SK-N-SH treated with all-trans-retinoic acid at 6 μM for 48 hours (cell line): ENCODE measurements at regions not wholly inside any gene's neighbourhood (a gene's known extent, or its start where the extent isn't known, plus 50 kb on each side); places are given as distances from the start of the nearest gene placed in this dataset.

Experiments used
- ATAC-seq: fragments of 200-7000 bp; cut with Tn5 transposase; 3 replicates; pipeline ENCODE4 v1.9.1; 2020; ENCODE audit warnings: mild to moderate bottlenecking, moderate library complexity
- ARNTL ChIP-seq: fragments of 450-650 bp; formaldehyde crosslinking; IDR thresholded peaks from 2 replicates; pipeline ENCODE4 v1.5.0; 2020; ENCODE audit warnings: low read depth, mild to moderate bottlenecking, moderate library complexity, borderline replicate concordance
- BACH2 ChIP-seq: fragments of 250-450 bp; sonication (Bioruptor Pico); IDR thresholded peaks from 2 replicates; pipeline ENCODE4 v1.9.0; 2021; ENCODE audit warnings: mild to moderate bottlenecking, borderline replicate concordance
- CREB5 ChIP-seq: fragments of 250-450 bp; sonication (Bioruptor Pico); IDR thresholded peaks from 2 replicates; pipeline ENCODE4 v1.5.1; 2020; ENCODE audit warnings: low read depth, mild to moderate bottlenecking, moderate library complexity
- CSDC2 ChIP-seq: fragments of 250-450 bp; sonication (Bioruptor Pico); IDR thresholded peaks from 2 replicates; pipeline ENCODE4 v1.5.0; 2020; ENCODE audit warnings: mild to moderate bottlenecking, moderate library complexity
- CSRNP3 ChIP-seq: fragments of 250-450 bp; sonication (Bioruptor Pico); IDR thresholded peaks from 2 replicates; pipeline ENCODE4 v1.5.1; 2021; ENCODE audit warnings: mild to moderate bottlenecking, moderate library complexity
- GLIS3 ChIP-seq: fragments of 250-450 bp; sonication (Bioruptor Pico); IDR thresholded peaks from 2 replicates; pipeline ENCODE4 v1.5.0; 2020; ENCODE audit warnings: mild to moderate bottlenecking, moderate library complexity
- ISL1 ChIP-seq: fragments of 250-450 bp; sonication (Bioruptor Pico); IDR thresholded peaks from 2 replicates; pipeline ENCODE4 v2.1.2; 2022; ENCODE audit warnings: mild to moderate bottlenecking, moderate library complexity
- OSR1 ChIP-seq: fragments of 250-450 bp; sonication (Bioruptor Pico); IDR thresholded peaks from 2 replicates; pipeline ENCODE4 v1.8.0; 2022; ENCODE audit warnings: moderate library complexity, mild to moderate bottlenecking, inconsistent platforms
- PATZ1 ChIP-seq: fragments of 250-450 bp; sonication (Bioruptor Pico); IDR thresholded peaks from 2 replicates; pipeline ENCODE4 v1.8.0; 2020; ENCODE audit warnings: mild to moderate bottlenecking, moderate library complexity, borderline replicate concordance
- POU6F1 ChIP-seq: fragments of 250-450 bp; sonication (Bioruptor Pico); IDR thresholded peaks from 2 replicates; pipeline ENCODE4 v1.8.0; 2021; ENCODE audit warnings: low read depth, mild to moderate bottlenecking, moderate library complexity, borderline replicate concordance
- PPARA ChIP-seq: fragments of 250-450 bp; sonication (Bioruptor Pico); IDR thresholded peaks from 2 replicates; pipeline ENCODE4 v1.5.0; 2020; ENCODE audit warnings: mild to moderate bottlenecking, borderline replicate concordance
- RARB ChIP-seq: fragments of 250-450 bp; sonication (Bioruptor Pico); IDR thresholded peaks from 2 replicates; pipeline ENCODE4 v1.8.0; 2021; ENCODE audit warnings: mild to moderate bottlenecking, moderate library complexity
- SNAI2 ChIP-seq: fragments of 250-450 bp; sonication (Bioruptor Pico); IDR thresholded peaks from 2 replicates; pipeline ENCODE4 v1.5.0; 2020; ENCODE audit warnings: mild to moderate bottlenecking, moderate library complexity
- TCF4 ChIP-seq: fragments of 250-450 bp; sonication (Bioruptor Pico); IDR thresholded peaks from 2 replicates; pipeline ENCODE4 v1.8.0; 2021; ENCODE audit warnings: mild to moderate bottlenecking, moderate library complexity, borderline replicate concordance
- TOX ChIP-seq: fragments of 250-450 bp; sonication (Bioruptor Pico); IDR thresholded peaks from 2 replicates; pipeline ENCODE4 v1.8.0; 2021; ENCODE audit warnings: mild to moderate bottlenecking, moderate library complexity, borderline replicate concordance
- TSHZ2 ChIP-seq: fragments of 250-450 bp; sonication (Bioruptor Pico); IDR thresholded peaks from 2 replicates; pipeline ENCODE4 v1.5.0; 2020; ENCODE audit warnings: mild to moderate bottlenecking, moderate library complexity
- ZC3H10 ChIP-seq: fragments of 250-450 bp; sonication (Bioruptor Pico); IDR thresholded peaks from 2 replicates; pipeline ENCODE4 v1.5.1; 2021; ENCODE audit warnings: mild to moderate bottlenecking, moderate library complexity
- ZFP3 ChIP-seq: fragments of 250-450 bp; sonication (Bioruptor Pico); IDR thresholded peaks from 2 replicates; pipeline ENCODE4 v1.5.0; 2020; ENCODE audit warnings: mild to moderate bottlenecking, moderate library complexity
- ZNF565 ChIP-seq: fragments of 450-650 bp; formaldehyde crosslinking; conservative IDR thresholded peaks from 2 replicates; pipeline ENCODE4 v1.5.0; 2020; ENCODE audit warnings: low read depth, mild to moderate bottlenecking, moderate library complexity
- ZNF70 ChIP-seq: fragments of 450-650 bp; formaldehyde crosslinking; IDR thresholded peaks from 2 replicates; pipeline ENCODE4 v1.5.0; 2020; ENCODE audit warnings: mild to moderate bottlenecking, moderate library complexity

GRCh38 chr2:108164318-108164717, 75.5 kb upstream of the SULT1C3 start:
- TF ChIP-seq CSDC2 (no peak), ARNTL (CRISPR knock-in tag) (no peak), GLIS3 (no peak), TCF4 (CRISPR knock-in tag) (no peak), CREB5 (no peak), BACH2 (no peak), TSHZ2 (no peak), SNAI2 (no peak), PPARA (CRISPR knock-in tag) (no peak), OSR1 (CRISPR knock-in tag) (no peak)

GRCh38 chr2:108165729-108166128, 74.0 kb upstream of the SULT1C3 start:
- TF ChIP-seq ZC3H10 (CRISPR knock-in tag) (no peak), ZNF70 (CRISPR knock-in tag) (no peak), OSR1 (CRISPR knock-in tag) (no peak), PATZ1 (no peak), GLIS3 (no peak), TCF4 (CRISPR knock-in tag) (no peak), ZFP3 (CRISPR knock-in tag) (no peak), CSRNP3 (no peak), ISL1 (CRISPR knock-in tag) (no peak), POU6F1 (CRISPR knock-in tag) (no peak), TOX (no peak), CREB5 (no peak), PPARA (CRISPR knock-in tag) (no peak), TSHZ2 (no peak), RARB (no peak), SNAI2 (no peak), ZNF565 (CRISPR knock-in tag) (no peak)
- no peak for ATAC-seq

More at GRCh38 chr2:108164318-108164717, 75.5 kb upstream of the SULT1C3 start:
- no peak for ATAC-seq
